NCI-H2029 treated with DMSO at 0.1 percent for 48 hours (cell line): ENCODE measurements at regions not wholly inside any gene's neighbourhood (a gene's known extent, or its start where the extent isn't known, plus 50 kb on each side); places are given as distances from the start of the nearest gene placed in this dataset.

Experiments used
- DNase-seq: peaks from one replicate; lab custom pipeline; 2025; lab: John Stamatoyannopoulos, UW

DNA sequence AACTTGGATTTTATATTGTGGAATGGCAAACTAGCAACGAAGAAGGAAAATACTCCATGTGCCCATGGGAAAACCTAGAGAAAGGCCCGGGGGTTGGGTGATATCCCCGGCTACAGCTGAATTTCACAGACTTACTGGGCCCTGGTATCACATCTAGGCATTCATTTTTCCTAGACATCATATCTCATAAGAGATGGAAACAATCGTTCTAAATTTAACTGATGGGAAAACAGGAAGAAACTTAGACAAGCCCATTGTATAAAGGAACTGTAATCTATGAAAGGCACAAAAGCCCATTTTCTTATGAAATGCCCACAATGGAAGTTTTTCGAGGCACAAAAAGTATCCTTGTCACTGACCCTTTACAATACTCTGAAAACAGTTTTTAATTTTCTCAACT, 407.9 kb upstream of the LYPLAL1 start:
- DNase-seq: no peak

DNA sequence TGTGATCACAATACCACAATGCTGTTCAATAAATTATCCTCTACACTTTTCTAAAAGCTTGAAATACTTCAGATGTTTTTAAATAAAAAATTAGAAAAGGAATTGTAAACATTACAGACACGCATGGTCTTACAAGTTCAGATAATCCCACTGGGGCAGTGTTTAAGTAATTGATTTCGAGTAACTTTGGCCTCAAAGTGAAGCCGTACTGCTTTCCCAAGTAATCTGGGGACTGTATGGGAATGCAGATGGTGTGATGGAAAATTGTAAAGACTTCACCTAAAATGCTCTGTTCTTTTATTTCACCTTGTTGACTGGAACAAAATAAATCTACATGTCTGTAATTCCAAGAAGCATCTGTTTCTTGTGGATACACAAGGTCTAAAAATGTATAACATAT, 401.7 kb upstream of the LYPLAL1 start:
- no peak for DNase-seq

DNA sequence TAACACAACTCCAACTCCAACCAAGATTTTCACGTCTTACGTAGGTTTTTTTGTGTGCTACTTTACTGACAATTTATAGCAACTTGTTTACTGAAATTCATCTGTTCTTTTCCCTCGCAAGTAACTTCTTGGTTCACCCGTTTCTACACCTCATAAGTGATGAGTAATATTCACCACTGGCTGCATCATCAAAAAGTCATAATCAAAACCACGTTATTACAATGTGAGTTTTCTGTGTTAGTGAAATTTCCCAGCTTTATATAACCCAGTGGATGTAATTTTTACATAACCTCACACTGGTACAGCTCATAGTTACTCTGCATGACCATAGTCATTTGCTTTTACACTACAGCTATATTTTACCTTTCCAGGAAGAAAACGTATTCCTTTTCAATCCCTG, 401.1 kb upstream of the LYPLAL1 start:
- DNase-seq: no peak

DNA sequence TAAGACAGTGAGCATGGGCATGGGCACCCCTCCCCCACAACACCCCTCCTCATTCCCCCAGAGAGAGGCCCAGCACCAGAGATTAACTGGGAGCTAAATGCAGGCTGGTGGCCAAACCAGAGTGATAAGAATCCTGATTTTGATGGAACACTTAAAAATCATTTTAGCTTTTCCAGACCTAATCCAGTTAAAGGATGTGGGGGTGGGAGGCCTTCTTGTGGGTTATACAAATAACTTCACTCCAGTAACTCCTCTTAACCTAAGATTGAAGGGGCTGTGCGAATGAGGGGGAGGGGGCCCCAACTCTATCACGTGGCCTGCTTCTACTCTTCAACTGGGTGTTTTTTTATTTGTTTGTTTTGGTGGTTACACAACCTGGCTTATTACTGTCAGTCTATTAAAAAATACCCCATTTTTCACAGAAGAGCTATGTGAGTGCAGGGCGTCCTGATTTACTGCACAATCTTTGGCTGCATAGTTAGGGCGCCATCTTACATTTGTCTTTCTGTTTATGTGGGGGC, 398.1 kb upstream of the LYPLAL1 start:
- no peak for DNase-seq

DNA sequence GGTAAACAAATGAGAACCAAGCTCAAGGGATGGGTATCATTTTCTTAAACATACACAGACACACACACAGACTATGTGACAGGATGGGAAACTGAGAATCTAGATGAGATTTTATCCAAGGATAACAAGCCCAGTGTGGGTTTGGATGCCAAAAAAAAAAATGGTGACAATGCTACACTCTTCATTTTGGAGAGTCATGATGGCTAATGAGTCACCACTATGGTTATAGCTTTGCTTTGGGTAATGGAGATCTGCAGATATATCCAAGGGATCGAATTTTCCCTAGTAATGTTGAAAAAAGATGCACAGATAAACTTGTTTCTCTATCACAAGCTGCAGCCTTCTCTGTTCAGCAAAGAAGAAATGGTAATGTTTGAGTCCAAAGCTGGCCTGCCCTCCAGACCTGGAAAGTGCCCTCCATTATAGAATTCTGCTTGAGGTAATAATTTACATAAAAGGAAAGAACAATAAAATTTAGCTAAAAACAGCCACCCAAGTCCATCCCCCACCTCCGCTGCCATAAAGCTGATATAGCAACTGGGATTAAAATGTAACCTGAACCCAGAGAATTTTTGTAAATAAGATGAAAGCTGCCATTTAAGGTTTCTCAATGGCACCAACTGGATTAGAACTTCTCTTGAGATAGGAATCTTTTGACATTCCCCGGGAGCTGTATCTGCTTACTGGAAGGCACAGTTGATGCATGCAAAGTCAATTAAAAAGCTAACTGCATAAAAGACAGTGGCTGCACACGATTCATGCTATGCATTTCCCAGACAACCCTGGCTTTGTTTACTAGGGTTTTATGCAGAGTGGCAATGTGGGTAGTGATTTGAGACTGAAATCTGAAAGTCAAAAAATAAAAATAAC, 395.2 kb upstream of the LYPLAL1 start:
- DNase-seq: no peak

DNA sequence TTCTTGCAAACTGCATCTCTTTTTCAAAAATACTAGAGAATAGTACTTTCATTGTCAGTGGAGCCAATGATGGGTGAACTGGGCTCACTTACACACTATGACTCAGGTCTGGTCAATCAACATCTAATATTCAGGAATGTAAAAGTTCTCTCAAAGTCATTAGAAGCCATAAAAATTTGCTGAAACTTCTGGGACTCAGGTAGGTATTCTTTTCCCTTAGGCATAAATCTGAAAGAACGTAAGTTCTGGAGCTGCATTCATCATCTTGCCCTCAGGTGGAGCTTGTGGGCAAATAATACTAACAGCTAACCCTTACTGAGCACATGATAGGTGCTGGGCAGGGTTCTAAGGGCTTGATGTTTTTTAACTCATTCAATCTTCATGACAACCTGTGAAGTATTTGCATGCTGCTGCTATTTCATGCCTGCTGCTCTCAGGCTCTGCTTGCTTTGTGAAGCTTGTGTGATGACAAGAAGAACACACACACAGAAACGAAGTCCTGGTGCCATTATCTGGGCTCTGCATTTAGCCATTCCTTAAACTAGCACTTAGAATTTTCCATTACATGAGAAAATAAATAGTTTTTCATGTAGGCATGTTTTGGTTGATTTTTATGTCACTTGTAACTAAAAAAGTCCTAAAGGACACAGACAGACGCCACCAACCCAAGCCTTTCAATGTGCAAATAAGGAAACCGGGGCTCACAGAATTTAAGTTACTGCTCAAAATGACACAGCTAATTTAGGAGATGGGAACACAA, 394.2 kb upstream of the LYPLAL1 start:
- DNase-seq: no peak

DNA sequence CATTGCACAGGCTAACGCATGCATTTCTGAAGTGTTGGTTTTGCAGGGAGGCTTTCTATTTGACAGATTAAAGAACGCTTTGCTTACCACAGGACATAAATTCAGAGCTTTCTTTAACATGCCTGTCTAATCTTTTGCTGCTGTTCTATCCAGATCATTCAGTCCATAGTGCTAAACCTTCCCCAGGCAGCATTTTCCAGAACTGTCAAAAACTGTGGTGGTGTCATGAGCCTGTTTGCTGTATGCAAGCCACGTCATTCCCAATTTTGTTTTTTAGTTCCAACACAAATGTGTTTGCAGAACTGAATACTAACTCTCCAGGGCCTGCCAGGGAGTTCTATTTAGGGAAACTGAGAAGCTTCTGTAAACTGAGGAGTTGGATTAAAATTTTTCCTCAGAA, 390.5 kb upstream of the LYPLAL1 start:
- DNase-seq: no peak

DNA sequence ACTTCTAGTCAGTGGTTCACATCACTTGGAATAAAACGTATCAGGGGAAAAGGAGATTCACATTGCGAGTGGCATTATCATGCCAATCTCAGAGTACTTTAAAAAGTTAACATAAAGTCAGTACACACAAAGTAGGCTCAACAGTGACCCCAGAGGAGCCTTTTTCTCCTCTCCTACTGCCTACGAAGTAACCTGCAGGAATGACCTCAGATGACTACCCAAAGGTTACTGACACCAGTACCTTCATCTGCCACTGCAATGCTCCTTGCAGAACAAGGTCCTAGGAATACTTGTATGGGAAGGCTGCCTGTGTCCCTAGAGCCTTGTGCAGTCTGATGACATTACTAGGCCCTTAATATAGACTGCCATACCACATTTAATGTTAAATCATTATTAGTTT, 389.8 kb upstream of the LYPLAL1 start:
- DNase-seq: no peak

DNA sequence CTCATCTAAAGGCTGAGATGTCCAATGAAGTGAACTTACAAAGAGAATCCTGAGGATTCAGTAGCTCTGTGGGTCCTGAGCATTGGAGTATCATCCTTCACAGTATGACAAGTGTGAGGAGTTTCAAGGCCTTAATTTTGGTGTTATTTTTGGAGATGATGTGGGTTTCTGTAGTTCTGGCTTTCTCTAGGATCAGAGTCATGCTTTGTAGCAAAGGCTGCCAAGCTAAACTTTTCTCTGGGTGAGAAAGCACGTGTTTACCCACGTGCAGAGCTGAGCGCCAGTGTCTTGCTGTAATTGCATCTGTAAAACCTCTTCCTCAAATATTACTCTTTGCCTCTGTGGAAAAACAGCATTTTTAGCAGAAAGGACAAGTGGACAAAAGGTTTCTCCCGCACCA, 387.8 kb upstream of the LYPLAL1 start:
- no peak for DNase-seq

DNA sequence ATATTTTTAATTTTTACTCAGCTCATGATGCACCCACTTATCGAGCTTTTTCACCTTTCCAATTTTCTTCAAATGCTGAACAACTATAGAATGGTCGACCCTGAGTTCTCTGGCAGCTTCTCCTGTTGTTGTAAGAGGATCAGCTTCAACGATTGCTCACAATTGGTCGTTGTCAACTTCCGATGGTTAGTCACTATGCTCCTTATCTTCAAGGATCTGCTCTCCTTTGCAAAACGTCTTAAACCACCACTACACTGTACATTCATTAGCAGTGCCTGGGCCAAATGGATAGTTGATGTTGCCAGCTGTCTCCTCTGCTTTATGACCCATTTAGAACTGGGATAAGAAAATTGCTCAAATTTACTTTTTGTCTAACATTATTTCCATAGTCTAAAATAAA, 385.9 kb upstream of the LYPLAL1 start:
- no peak for DNase-seq

DNA sequence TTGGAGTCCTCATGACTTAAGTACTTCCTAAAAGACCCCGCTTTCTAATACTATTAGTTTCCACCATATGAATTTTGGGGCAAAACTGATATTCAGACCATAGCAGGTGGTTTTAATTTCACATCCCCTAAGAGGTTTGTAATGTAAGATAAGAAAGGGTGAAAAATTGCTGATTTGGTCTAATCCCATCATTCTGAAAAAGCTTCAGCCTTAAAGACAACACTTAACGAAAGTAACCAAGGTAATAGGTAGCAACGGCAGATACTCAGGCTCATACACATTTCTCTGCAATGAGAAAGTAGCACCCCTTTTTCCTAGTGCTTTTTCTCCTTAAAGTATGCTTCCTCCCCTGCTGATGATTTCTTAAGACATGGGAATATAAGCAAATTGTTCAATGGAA, 376.9 kb upstream of the LYPLAL1 start:
- DNase-seq: no peak

DNA sequence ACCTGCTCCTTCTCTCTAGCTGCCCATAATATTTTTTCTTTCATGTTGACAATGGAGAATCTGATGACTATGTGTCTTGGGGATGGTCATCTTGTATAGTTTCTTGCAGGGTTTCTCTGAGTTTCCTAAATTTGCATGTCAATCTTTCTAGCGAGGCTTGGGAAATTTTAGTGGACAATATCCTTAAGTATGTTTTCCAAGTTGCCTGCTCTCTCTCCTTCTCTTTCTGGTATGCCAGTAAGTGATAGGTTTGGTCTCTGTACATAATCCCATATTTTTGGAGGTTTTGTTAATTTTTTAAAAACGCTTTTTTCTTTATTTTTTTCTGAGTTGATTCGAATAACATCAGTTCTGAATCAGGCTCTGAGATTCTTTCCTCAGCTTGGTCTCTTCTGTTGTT, 370.9 kb upstream of the LYPLAL1 start:
- no peak for DNase-seq

DNA sequence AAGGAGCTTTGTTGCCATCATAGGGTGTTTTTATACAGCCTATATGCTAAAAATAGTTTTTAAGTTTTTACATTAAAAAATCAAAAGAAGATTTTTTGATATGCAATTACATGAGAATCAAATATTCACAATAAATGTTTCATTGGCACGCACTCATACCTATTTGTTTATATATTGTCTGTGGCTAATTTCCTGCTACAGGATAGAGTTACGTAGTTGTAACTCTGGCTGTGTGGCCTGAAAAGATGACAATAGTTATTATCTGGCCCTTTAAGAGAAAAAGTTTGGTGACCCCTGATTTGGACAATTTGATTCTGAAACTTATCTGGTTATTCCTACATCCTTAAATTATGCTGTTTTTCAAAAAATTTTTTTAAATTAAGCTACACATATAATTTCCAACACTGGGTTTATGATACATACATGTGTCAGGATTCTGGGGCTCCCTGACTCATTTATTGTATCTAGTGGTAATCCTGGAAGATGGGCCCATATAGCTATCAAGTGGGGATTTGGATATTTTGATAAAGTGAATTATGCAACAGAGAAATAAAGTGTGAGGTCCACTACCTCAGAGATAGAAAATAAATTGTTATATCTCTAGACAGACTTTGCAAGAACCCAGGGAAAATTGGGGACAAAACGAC, 370.2 kb upstream of the LYPLAL1 start:
- no peak for DNase-seq

DNA sequence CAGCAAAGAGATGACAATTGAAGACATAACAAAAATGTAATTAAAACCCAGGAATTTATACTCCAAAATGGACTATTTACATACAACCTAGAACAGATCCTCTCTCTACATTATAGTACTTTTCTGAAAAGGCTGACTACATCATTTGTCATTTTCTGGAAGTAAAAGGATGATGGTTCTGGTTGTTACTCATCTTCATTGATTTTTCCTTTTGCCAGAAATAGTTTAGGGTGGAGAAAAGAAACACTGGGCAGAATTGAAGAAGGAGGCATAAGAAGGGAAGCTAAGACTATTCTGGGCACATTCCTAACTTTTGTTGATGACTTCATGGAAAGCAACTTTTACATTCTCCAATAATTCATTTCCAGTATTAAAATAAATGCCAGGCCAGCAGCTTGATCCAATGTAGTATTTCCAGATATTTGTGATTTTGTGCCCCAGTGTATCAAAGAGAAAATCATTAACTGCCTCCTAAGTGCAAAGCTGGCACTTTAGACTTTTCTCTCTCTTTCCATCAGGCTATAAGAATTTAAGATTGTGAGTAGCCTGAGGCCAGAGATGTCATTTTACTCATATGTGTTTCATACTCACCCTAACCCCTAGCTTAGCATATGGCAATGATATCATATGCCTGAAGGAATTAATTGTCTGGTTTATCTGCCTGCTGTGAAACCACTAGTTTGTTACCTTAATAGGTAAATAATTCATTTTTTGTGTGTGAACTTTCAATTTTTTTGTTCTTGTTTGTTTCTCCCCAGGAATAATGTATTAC, 369.5 kb upstream of the LYPLAL1 start:
- DNase-seq: no peak

DNA sequence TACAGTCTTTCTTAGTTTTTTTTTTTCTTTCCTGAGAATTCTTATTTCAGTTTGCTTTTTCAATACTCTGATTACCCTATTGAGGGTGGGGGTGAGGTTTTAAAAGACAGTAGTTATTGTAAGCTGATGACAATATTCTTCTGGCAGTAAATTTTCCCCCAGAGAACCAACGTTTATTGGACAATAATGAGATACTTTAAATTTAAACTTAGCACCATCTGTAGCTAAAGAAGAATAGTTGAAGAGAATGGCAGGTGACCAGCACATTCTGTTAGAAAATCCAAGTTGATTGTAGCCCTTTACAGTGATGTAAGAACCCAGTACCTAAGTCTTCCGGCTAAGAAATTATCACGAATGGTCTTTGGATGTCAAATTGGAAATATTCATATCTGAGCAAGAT, 364.6 kb upstream of the LYPLAL1 start:
- DNase-seq: no peak

DNA sequence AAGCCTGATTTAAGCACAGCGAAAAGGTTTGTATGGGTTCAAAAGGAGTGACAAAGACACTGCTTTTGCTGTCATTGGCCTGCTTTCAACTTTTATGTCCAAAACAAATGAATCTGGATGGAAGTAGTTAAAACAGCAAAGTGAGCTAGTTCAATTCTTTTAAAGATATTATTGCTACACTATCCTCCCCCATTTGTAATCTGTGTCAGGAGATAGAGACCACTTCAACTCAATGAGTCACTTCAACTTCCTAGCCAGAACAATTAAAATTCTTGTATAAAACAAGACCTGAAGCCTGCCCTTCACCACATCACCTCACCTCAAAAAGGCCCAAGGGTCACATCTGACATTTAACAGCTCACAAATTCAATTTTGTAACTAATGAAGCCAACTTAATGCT, 364.1 kb upstream of the LYPLAL1 start:
- DNase-seq: no peak

DNA sequence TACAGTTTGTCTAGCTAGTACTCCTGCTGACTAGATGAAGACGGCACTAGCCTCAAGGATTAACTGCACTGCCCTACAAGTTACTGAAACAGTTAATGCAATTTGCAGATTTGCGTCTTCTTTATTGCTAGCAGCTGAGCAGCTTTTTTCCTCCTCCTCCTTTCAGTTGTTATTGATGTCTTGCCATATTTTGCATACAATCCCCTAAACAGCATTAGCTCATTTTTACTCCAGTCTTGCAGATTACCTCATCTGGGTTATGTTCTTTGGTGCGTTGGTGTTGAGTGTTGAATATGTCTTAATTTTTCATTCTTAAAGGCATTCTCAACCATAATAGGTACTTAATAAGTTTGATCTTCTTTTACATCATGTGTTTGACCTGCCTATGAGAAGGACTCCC, 363.4 kb upstream of the LYPLAL1 start:
- no peak for DNase-seq

DNA sequence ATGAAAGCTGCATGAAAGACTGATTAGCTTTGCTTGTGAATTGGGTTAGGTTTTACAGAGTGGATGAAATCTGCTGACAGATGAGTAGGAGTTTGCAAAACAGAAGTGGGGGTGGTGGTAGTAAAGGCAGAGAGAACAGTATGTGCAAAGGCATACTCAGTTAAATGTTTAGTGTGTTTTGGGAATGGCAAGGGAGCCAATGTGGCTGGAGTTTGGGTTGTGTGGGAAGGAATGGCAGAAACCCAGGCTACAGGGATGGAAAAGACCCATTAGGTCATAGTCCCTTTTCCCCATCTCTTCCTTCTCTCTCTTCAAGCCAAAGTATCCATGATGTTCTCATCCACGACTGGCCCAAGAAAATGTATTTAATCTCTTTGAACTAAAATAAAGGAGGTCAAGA, 362.2 kb upstream of the LYPLAL1 start:
- DNase-seq: no peak

DNA sequence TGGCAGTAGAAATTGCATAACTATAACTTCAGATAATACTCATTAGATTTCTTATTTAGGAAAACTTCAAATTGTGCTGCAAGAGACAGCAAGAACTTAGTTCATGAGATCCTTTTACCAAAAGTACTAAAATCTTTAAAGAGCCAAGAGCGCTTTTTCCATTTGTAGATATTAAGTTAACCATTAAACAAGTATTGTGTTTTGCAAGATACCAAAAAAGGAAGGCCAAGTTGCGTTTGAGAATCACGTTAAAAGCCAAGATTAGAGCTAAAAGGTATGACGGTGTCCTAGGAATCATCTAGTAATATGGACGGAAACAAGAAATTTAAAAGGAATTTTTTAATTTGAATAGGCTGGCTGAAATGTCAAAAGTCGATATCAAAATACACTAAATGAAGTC, 361.3 kb upstream of the LYPLAL1 start:
- no peak for DNase-seq

DNA sequence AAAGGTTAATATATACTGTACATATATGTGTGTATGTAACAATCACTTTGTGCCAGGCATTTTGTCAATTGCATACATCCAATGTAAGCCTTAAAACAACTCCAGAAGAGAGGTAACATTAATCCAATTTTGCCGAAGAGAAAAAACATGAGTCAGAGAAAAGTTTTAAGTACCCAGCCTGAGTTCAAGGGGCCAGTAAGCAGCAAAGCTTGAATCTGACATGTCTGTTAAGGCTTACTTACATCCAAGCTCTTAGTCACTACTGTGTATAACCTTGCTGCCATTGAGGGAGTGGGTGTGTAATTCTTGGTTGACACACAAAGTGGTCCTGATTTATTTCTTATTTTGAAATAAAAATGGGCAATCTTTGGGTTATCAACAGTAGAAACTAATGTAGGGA, 360.4 kb upstream of the LYPLAL1 start:
- DNase-seq: no peak

DNA sequence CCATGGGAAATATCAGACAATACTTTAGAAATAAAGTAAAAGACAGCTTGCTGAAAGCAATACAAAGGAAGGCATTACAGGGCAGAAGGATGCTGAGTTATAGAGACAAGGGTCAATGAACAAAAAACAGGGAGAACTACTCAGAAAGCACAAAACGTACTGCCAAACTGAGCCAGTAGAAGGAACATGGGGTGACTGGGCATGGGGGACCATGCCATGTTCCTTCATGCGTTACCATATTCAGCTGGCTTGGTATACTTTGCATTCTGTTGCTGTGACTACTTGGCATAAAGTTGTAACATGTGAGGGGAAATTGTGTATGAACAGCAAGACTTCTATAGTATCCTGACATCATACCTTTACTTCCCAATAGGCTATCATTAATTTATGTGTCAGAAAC, 358.6 kb upstream of the LYPLAL1 start:
- no peak for DNase-seq

DNA sequence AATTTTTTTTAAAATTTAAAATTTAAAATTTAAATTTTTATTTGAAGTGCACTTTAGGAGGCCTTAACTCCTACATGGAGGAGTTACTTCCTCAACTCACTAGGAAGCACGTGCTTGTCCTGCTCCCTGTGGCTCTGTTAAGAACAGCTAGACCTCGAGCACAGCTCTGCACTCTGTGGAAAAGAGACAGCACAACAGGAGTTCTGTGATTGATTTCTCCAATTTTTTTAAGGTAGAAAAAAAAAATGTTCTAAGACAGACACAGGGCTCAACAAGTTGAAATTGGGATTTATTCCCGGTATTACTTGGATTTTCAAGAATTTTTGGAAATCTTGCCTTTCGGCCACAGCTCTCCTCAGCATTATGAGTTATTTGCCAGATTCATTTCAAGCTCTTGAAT, 356.6 kb upstream of the LYPLAL1 start:
- DNase-seq: no peak
